ENCODE measurements at regions not wholly inside any gene's neighbourhood (a gene's known extent, or its start where the extent isn't known, plus 50 kb on each side); places are given as distances from the start of the nearest gene placed in this dataset.
"Not testable (repeated sequence)": the region's sequence is repeated elsewhere in the genome, so short reads cannot be mapped to it uniquely, and the experiment has no call there.

GRCh38 chr20:28562510-28562898 lies 2695.0 kb upstream of the DEFB115 start:
- DNase-seq (ENCODE audit: low read depth) = peak; percentile 64

GRCh38 chr20:28562899-28563521 lies 2694.5 kb upstream of the DEFB115 start:
- DNase-seq (ENCODE audit: low read depth) = peak; percentile 85

GRCh38 chr20:28564024-28564423 lies 2693.4 kb upstream of the DEFB115 start:
- DNase-seq (ENCODE audit: low read depth) = not testable (repeated sequence)

GRCh38 chr20:28564688-28565463 lies 2692.6 kb upstream of the DEFB115 start:
- DNase-seq (ENCODE audit: low read depth) = not testable (repeated sequence)

- DNase-seq (ENCODE audit: low read depth) = not testable (repeated sequence)
Measured at GRCh38 chr20:28575991-28576390, 2681.5 kb upstream of the DEFB115 start.

GRCh38 chr20:28591680-28592079 lies 2665.8 kb upstream of the DEFB115 start:
- not testable (repeated sequence) for DNase-seq (ENCODE audit: low read depth)

- DNase-seq (ENCODE audit: low read depth) = not testable (repeated sequence)
Measured at GRCh38 chr20:28593383-28593782, 2664.1 kb upstream of the DEFB115 start.

- DNase-seq (ENCODE audit: low read depth) = not testable (repeated sequence)
Measured at GRCh38 chr20:28594476-28594875, 2663.0 kb upstream of the DEFB115 start.

- DNase-seq (ENCODE audit: low read depth) = not testable (repeated sequence)
Measured at GRCh38 chr20:28602006-28602402, 2655.5 kb upstream of the DEFB115 start.

GRCh38 chr20:28602403-28603217 lies 2654.9 kb upstream of the DEFB115 start:
- peak; percentile 67 for DNase-seq (ENCODE audit: low read depth)

GRCh38 chr20:28603218-28603577 lies 2654.3 kb upstream of the DEFB115 start:
- not testable (repeated sequence) for DNase-seq (ENCODE audit: low read depth)

GRCh38 chr20:28616354-28616753 lies 2641.1 kb upstream of the DEFB115 start:
- no peak for DNase-seq (ENCODE audit: low read depth)

- DNase-seq (ENCODE audit: low read depth) = not testable (repeated sequence)
Measured at GRCh38 chr20:28619956-28620651, 2637.4 kb upstream of the DEFB115 start.

GRCh38 chr20:28625112-28625511 lies 2632.4 kb upstream of the DEFB115 start:
- not testable (repeated sequence) for DNase-seq (ENCODE audit: low read depth)

- DNase-seq (ENCODE audit: low read depth) = not testable (repeated sequence)
Measured at GRCh38 chr20:28640831-28641230, 2616.6 kb upstream of the DEFB115 start.
